ENCODE measurements at regions not wholly inside any gene's neighbourhood (a gene's known extent, or its start where the extent isn't known, plus 50 kb on each side); places are given as distances from the start of the nearest gene placed in this dataset.

DNA sequence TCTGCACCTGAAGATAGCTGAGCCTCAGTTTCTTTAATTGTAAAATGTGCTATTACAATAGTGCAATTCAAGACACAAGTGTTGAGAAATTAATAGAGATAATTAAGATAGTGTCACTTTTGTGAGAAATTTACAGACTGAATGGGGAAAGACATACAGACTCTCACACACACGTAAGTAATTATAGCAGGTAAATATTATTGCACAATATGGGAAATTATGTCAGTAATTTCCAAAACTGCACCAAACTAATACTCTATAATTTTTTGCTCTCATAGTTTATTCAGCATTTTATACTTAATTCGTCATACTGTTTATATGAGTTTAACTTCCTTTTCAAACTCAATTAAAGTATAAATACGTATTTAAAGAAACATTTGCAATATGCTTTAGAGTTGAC is 124.9 kb upstream of the GYPC start:
- TF ChIP-seq, protein P1, sequence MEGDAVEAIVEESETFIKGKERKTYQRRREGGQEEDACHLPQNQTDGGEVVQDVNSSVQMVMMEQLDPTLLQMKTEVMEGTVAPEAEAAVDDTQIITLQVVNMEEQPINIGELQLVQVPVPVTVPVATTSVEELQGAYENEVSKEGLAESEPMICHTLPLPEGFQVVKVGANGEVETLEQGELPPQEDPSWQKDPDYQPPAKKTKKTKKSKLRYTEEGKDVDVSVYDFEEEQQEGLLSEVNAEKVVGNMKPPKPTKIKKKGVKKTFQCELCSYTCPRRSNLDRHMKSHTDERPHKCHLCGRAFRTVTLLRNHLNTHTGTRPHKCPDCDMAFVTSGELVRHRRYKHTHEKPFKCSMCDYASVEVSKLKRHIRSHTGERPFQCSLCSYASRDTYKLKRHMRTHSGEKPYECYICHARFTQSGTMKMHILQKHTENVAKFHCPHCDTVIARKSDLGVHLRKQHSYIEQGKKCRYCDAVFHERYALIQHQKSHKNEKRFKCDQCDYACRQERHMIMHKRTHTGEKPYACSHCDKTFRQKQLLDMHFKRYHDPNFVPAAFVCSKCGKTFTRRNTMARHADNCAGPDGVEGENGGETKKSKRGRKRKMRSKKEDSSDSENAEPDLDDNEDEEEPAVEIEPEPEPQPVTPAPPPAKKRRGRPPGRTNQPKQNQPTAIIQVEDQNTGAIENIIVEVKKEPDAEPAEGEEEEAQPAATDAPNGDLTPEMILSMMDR (conservative IDR thresholded peaks at IDR 0.05; ENCODE audit: low read length) = no peak
- no peak for DNase-seq (ENCODE audit: low read depth)
- H3K4me3 ChIP-seq (ENCODE audit: low read length) = no peak overlapping the region

DNA sequence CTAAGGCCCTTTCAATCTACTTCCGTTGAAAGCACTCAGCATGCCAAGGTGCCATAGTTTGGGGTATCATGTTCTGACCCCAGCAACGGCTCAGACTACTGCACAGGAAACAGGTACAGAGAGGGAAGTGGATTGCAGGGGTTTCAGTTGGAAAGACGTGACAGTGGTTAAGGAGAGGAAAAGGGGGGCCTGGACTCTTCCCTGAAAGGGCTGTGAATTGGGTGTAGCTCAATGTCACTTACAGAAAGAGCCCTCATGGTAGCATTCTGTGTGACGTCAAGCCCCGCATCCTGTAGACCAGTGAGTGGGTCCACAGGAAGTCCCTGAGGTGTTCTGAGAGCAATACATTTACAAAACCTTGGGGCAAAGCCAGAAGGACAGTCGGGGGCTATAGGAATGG is 121.5 kb upstream of the GYPC start:
- no peak overlapping the region for H3K4me3 ChIP-seq (ENCODE audit: low read length)
- no peak for DNase-seq (ENCODE audit: low read depth)
- TF ChIP-seq, protein P1 (conservative IDR thresholded peaks at IDR 0.05; ENCODE audit: low read length) = no peak

DNA sequence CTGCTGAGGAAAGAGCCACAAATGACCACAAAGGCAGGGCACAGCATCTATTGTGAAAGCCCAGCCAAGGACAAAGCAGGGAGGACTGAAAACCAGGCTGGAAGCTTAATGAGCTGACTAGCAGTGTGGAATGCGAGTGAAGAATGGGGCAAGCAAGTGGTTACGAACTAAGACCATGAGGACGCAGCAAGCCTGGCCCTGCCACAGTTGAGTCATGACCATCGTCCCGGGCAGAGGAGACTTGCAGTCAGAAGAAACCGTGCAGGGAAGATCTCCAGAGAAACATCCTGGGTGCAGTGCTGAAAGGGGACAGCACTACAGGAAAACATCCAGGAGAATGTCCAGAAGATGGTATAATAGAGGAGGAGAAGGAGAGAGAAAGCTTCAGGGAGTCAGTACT is 120.5 kb upstream of the GYPC start:
- no peak for DNase-seq (ENCODE audit: low read depth)
- no peak overlapping the region for H3K4me3 ChIP-seq (ENCODE audit: low read length)
- TF ChIP-seq, protein P1 (conservative IDR thresholded peaks at IDR 0.05; ENCODE audit: low read length) = no peak

DNA sequence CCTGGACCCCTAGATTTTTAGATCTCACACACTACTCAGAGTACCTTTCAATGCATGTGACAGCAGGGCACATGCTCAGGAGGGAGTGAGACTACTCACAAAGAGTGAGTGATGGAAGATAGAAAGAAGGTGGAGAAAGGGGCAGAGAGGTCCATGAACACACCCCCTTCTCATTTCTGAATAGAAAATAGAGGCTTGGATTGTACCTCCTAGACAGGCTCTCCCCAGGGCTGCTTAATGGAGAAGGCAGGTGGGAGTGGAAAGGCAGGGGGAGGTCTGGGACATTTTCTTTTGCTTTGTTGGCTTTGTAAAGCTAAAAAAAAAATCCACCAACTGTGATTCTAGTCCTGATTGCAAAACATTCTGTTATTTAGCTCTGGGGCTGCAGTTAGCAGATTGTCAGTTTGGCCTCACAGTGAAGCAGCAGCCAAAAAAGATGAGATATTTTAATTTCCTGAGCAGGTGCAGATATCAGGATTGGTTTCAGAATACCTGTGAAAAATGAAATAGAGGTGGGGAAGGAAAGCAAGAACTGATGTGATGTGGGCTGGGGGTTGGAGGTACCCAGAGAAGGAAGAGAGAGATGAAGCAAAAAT is 119.3 kb upstream of the GYPC start:
- TF ChIP-seq, protein P1 (conservative IDR thresholded peaks at IDR 0.05; ENCODE audit: low read length) = no peak
- H3K4me3 ChIP-seq (ENCODE audit: low read length) = no peak overlapping the region
- DNase-seq (ENCODE audit: low read depth) = no peak

DNA sequence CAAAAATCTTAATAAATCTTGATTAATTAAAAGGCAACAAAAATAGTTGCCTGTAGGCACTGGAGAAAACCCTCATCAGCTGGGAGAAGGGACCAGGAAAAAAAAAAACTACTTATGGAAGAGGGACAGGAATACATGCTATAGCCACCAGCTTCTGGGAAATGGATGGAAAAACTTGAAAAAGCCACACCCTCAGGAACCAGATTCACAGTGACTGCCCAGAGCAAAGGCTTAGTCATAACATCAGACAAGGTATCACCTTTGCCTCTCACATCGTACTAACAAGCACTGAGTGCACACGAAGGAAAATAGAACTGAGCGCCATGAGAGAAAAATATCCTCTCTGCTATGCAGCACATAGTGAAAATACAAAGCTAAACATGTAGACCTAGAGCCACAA is 116.9 kb upstream of the GYPC start:
- no peak for DNase-seq (ENCODE audit: low read depth)

DNA sequence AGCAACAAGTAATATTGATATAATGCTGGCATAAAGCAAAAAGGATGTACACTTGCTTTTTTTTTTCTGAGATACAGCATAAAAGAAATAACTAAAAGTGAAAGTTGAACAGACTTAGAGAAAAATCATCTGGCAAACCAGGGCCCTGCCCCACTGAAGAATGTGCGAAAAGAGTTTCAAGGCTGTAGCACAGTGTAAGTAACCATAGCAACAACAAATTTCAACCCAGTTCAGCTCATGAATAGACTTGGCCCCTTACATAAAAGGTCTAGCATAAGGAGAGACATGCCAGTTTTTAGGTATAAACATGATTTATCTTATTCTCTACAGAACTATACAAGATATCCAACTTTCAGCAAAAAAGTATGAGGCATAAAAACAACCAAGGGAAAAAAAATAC is 113.7 kb upstream of the GYPC start:
- no peak overlapping the region for H3K4me3 ChIP-seq (ENCODE audit: low read length)
- DNase-seq (ENCODE audit: low read depth) = no peak
- TF ChIP-seq, protein P1 (conservative IDR thresholded peaks at IDR 0.05; ENCODE audit: low read length) = no peak

More for the DNA sequence above, 116.9 kb upstream of the GYPC start:
- TF ChIP-seq, protein P1 (conservative IDR thresholded peaks at IDR 0.05; ENCODE audit: low read length) = no peak
- no peak overlapping the region for H3K4me3 ChIP-seq (ENCODE audit: low read length)

DNA sequence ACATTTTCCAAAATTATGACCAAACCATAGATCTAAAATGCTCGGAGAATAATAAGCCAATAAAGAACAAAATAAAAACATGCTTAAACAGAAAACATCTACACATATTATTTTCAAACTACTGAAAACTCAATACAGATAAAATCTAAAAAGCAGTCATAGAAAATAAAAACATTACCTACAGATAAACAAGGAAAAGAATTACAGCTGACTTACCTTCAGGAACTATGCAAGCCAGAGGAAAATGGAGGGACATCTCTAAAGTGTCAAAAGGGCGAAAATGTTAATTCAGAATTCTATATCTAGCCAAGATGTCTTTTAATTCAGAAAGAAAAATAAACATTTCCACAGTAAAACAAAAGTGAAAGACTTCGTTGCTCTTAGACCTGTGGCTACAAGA is 112.9 kb upstream of the GYPC start:
- TF ChIP-seq, protein P1 (conservative IDR thresholded peaks at IDR 0.05; ENCODE audit: low read length) = no peak
- DNase-seq (ENCODE audit: low read depth) = no peak

More for the DNA sequence above, 112.9 kb upstream of the GYPC start:
- H3K4me3 ChIP-seq (ENCODE audit: low read length) = no peak overlapping the region
